Heart right ventricle (tissue), 16 donors: ENCODE measurements at regions not wholly inside any gene's neighbourhood (a gene's known extent, or its start where the extent isn't known, plus 50 kb on each side); places are given as distances from the start of the nearest gene placed in this dataset.

Source experiments
- ATAC-seq, 8 donors: fragments of 200-7000 bp; cut with Tn5 transposase; one replicate each; pipeline ENCODE4 v1.9.1; 2020; ENCODE audit warnings: mild to moderate bottlenecking in 8 of 8, moderate library complexity in 8 of 8, moderate number of reproducible peaks in 1 of 8
- DNase-seq, 2 donors: peaks; one replicate each; pipeline ENCODE4 v3.0.0-alpha.2; 2020
- H3K27ac ChIP-seq, 10 donors: fragments of 200-600 bp; sonication (generic) in 2 of 10; one replicate each; pipeline versions ENCODE4 v1.5.0 to v1.8.0; 2020 to 2022; ENCODE audit warnings: mild to moderate bottlenecking in 3 of 10
- H3K27me3 ChIP-seq, 7 donors: fragments of 200-600 bp; one replicate each; pipeline ENCODE4 v1.8.0; 2021 to 2022; ENCODE audit warnings: mild to moderate bottlenecking in 2 of 7
- H3K36me3 ChIP-seq, 9 donors: fragments of 200-600 bp; sonication (generic) in 1 of 9; one replicate each; pipeline versions ENCODE4 v1.5.0 to v1.8.0; 2020 to 2022; ENCODE audit warnings: mild to moderate bottlenecking in 2 of 9
- H3K4me1 ChIP-seq, 9 donors: fragments of 200-600 bp; sonication (generic) in 1 of 9; one replicate each; pipeline versions ENCODE4 v1.5.0 to v1.8.0; 2020 to 2022; ENCODE audit warnings: mild to moderate bottlenecking in 4 of 9
- H3K4me3 ChIP-seq, 10 donors: fragments of 200-600 bp; sonication (generic) in 2 of 10; one replicate each; pipeline versions ENCODE4 v1.5.0 to v1.8.0; 2020 to 2022; ENCODE audit warnings: mild to moderate bottlenecking in 7 of 10, moderate library complexity in 2 of 10
- H3K9me3 ChIP-seq, 11 donors: fragments of 200-600 bp in 10 of 11; sonication (generic) in 2 of 11; one replicate each; pipeline versions ENCODE4 v1.5.0 to v1.8.0; 2013 to 2022; ENCODE audit warnings: mild to moderate bottlenecking in 2 of 11, control low read depth in 1 of 11, moderate library complexity in 1 of 11
- WGBS, 2 donors: extraction: QIAGEN DNeasy Blood & Tissue Kit; methylation state at CpG; one replicate each; pipeline ENCODE4 v1.1.7; 2013; ENCODE audit warnings: inconsistent platforms in 1 of 2; 5-methylcytosine and 5-hydroxymethylcytosine counted together
- intact Hi-C, 10 donors: fragments of 100-400 bp; cut with DNase I; formaldehyde crosslinking; loops; one replicate each; pipeline versions ENCODE4 v1.11.1 to v1.14.2; 2022
- TF ChIP-seq, protein P1 (sequence below), 9 donors: fragments of 200-600 bp; sonication (generic) in 2 of 9; IDR thresholded peaks; one replicate each; pipeline versions ENCODE4 v1.5.0 to v1.8.0; 2021 to 2022; ENCODE audit warnings: antibody characterized with exemption in 9 of 9, mild to moderate bottlenecking in 5 of 9, moderate library complexity in 1 of 9
- donor health status: Arrhythmogenic right ventricular cardiomyopathy.
- donor health status: ischemic (EF 13 %, LVEDD 7.1; RV severe dilation, severe dysfunction).
- donor health status: healthy with polysubstance abuse.
- donor health status: DM: no; HTN: yes; CAD: no.
- donor health status: DM: no; HTN: no; CAD: no.
- donor health status: ischemic (EF 25% LVEDD 6.9; RV normal size, moderate dysfunction).
- donor health status: ischemic (EF 25% LVEDD 5.7; RV mildly dilated, moderate dysfunction).
- donor health status: healthy.
- donor health status: DM: yes; HTN: yes; CAD: no.
- donor health status: Ischemic cardiomyopathy.
- donor health status: ischemic (EF 35%, LVEDD 5.7; RV mildly dilated, moderate dysfunction).
- donor health status: nonischemic (EF 11% LVEDD 7.7; RV severe dilation, severe dysfunction).
- donor health status: DM: yes; HTN: yes; CAD: no.
- donor health status: PGD.
- donor health status: ischemic (EF 29% LVEDD 5.4; RV normal size, mild dysfunction).
- donor health status: nonischemic (EF 23%, LVEDD 6.1; RV moderate dilation, normal function).

DNA sequence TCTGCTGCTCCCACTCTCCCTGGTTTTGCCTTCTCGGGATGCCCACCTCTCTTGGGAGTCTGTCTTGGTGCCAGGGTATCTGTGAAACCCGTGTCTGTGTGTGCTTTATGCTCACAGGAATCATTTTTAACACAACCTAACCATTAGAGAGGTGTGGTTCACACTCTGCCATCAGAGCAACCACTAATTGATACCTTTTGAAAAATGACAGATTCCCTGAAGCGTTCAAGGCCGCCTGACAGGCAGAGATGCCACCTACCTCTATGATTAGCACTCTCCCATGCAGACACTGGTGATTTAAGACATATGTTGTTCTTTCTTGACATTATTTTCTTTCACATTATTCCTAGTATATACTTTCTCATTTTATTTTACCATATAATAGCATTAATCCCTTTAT lies 207.3 kb upstream of the SGCD start:
- ATAC-seq = no peak
- Histone ChIP-seq H3K27ac (no peak overlapping the region), H3K27me3 (no peaks in the 10 kb centered on the region), H3K4me1 (peaks cover 0 to 4% (median 0%) of the 10 kb centered on the region in 9 donors), H3K4me3 (no peak overlapping the region), H3K36me3 (no peaks in the 10 kb centered on the region), H3K9me3 (no peaks in the 10 kb centered on the region)
- DNase-seq = no peak
- TF ChIP-seq, protein P1, sequence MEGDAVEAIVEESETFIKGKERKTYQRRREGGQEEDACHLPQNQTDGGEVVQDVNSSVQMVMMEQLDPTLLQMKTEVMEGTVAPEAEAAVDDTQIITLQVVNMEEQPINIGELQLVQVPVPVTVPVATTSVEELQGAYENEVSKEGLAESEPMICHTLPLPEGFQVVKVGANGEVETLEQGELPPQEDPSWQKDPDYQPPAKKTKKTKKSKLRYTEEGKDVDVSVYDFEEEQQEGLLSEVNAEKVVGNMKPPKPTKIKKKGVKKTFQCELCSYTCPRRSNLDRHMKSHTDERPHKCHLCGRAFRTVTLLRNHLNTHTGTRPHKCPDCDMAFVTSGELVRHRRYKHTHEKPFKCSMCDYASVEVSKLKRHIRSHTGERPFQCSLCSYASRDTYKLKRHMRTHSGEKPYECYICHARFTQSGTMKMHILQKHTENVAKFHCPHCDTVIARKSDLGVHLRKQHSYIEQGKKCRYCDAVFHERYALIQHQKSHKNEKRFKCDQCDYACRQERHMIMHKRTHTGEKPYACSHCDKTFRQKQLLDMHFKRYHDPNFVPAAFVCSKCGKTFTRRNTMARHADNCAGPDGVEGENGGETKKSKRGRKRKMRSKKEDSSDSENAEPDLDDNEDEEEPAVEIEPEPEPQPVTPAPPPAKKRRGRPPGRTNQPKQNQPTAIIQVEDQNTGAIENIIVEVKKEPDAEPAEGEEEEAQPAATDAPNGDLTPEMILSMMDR (IDR thresholded peaks at IDR 0.05) = no peak
- 69 to 80% methylated on average over 4 of the region's 4 CpGs for WGBS, 2 donors
- intact Hi-C loops = no loop called here

- Histone ChIP-seq H3K9me3 (no peaks in the 10 kb centered on the region), H3K36me3 (no peaks in the 10 kb centered on the region), H3K4me1 (peaks cover 0 to 4% (median 0%) of the 10 kb centered on the region in 9 donors), H3K4me3 (no peak overlapping the region), H3K27ac (no peak overlapping the region), H3K27me3 (no peaks in the 10 kb centered on the region)
- TF ChIP-seq, protein P1 (IDR thresholded peaks at IDR 0.05) = no peak
- ATAC-seq = no peak
- WGBS, 2 donors = 62 to 81% methylated on average over 4 of the region's 4 CpGs
- intact Hi-C loops = no loop called here
- no peak for DNase-seq
Observed at GRCh38 chr5:156120777-156121176, 206.2 kb upstream of the SGCD start.

GRCh38 chr5:156121234-156121633 lies 205.7 kb upstream of the SGCD start:
- Histone ChIP-seq H3K27me3 (no peaks in the 10 kb centered on the region), H3K4me3 (no peak overlapping the region), H3K36me3 (no peaks in the 10 kb centered on the region), H3K27ac (no peak overlapping the region), H3K4me1 (peaks cover 0 to 4% (median 0%) of the 10 kb centered on the region in 9 donors), H3K9me3 (no peaks in the 10 kb centered on the region)
- TF ChIP-seq, protein P1 (IDR thresholded peaks at IDR 0.05) = no peak
- intact Hi-C loops = no loop called here
- 85 to 90% methylated on average over 3 of the region's 3 CpGs for WGBS, 2 donors
- ATAC-seq = no peak
- no peak for DNase-seq

DNA sequence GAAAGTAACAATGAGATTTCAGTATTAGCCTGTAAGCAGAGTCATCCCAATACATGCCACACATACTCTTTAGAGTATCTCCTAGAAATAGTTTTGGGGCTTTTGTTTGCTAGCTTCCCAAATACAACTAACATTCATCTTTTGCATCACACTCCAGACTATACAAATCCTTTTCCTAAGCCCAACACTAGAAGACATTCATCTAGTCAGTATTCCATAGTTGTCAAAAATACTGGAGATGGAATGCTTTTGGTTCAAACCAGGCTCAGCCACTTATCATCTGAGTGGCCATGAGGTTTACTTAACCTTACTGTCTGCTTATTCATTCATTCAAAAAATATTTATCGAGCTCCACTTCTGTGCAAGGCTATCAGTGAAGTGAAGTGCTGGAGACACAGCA lies 205.1 kb upstream of the SGCD start:
- intact Hi-C loops = no loop called here
- H3K27me3 ChIP-seq = no peaks in the 10 kb centered on the region
- H3K4me1 ChIP-seq = peaks cover 0 to 7% (median 0%) of the 10 kb centered on the region in 9 donors
- H3K36me3 ChIP-seq = no peaks in the 10 kb centered on the region
- no peak overlapping the region for H3K27ac ChIP-seq
- no peak for ATAC-seq
- TF ChIP-seq, protein P1 (IDR thresholded peaks at IDR 0.05) = no peak
- H3K9me3 ChIP-seq = no peaks in the 10 kb centered on the region
- no peak for DNase-seq
- no peak overlapping the region for H3K4me3 ChIP-seq
- 17 to 27% methylated on average over 1 of the region's 1 CpG for WGBS, 2 donors
